WTC11 (cell line): ENCODE measurements at regions not wholly inside any gene's neighbourhood (a gene's known extent, or its start where the extent isn't known, plus 50 kb on each side); places are given as distances from the start of the nearest gene placed in this dataset.

ENCODE experiments used
- ATAC-seq: fragments of 200-7000 bp; cut with Tn5 transposase; 2 replicates; pipeline ENCODE4 v1.10.0; 2021; ENCODE audit warnings: mild to moderate bottlenecking, moderate library complexity
- CTCF ChIA-PET: fragments of 300-600 bp; sonication (Branson Sonifier 250); formaldehyde crosslinking; loops from one replicate; lab custom pipeline; 2021; ENCODE audit warnings: antibody characterized with exemption; lab: Charles Lee
- POLR2A ChIA-PET: fragments of 350-600 bp; sonication (Branson Sonifier 250); formaldehyde crosslinking; loops from one replicate; lab custom pipeline; 2021; ENCODE audit warnings: antibody characterized with exemption; lab: Charles Lee
- DNase-seq: peaks from one replicate; pipeline ENCODE4 v3.0.0; 2021; ENCODE audit warnings: low spot score
- H3K27ac Mint-ChIP-seq: 2 replicates; pipeline ENCODE4 v1.8.0; 2021; ENCODE audit warnings: mixed read lengths
- H3K27me3 Mint-ChIP-seq: 2 replicates; pipeline ENCODE4 v1.8.0; 2021; ENCODE audit warnings: low read depth, mild to moderate bottlenecking, moderate library complexity, mixed read lengths
- H3K36me3 Mint-ChIP-seq: 2 replicates; pipeline ENCODE4 v1.8.0; 2021; ENCODE audit warnings: mixed read lengths
- H3K4me1 Mint-ChIP-seq: 2 replicates; pipeline ENCODE4 v1.8.0; 2022; ENCODE audit warnings: mixed read lengths
- H3K4me3 Mint-ChIP-seq: 2 replicates; pipeline ENCODE4 v1.8.0; 2021; ENCODE audit warnings: mild to moderate bottlenecking, moderate library complexity, mixed read lengths
- H3K9me3 Mint-ChIP-seq: 2 replicates; pipeline ENCODE4 v1.8.0; 2021; ENCODE audit warnings: mixed read lengths
- EMX1 ChIP-seq: fragments of 250-450 bp; sonication (Bioruptor Pico); IDR thresholded peaks from 2 replicates; pipeline ENCODE4 v1.8.0; 2021; ENCODE audit warnings: mild to moderate bottlenecking
- FOXJ3 ChIP-seq: sonication (generic); formaldehyde crosslinking; IDR thresholded peaks from 2 replicates; pipeline ENCODE4 v1.9.0; 2021; ENCODE audit warnings: missing genetic modification reagents, mild to moderate bottlenecking, borderline replicate concordance
- MXD4 ChIP-seq: fragments of 250-450 bp; sonication (Bioruptor Pico); IDR thresholded peaks from 2 replicates; pipeline ENCODE4 v1.8.0; 2021; ENCODE audit warnings: mild to moderate bottlenecking, moderate library complexity, borderline replicate concordance
- MYBL2 ChIP-seq: sonication (generic); formaldehyde crosslinking; IDR thresholded peaks from 2 replicates; pipeline ENCODE4 v1.8.1; 2023; ENCODE audit warnings: mild to moderate bottlenecking, moderate library complexity, missing genetic modification reagents
- PRRX2 ChIP-seq: fragments of 250-450 bp; sonication (Bioruptor Pico); IDR thresholded peaks from 2 replicates; pipeline ENCODE4 v1.8.0; 2021; ENCODE audit warnings: mild to moderate bottlenecking
- RORB ChIP-seq: fragments of 250-450 bp; sonication (Bioruptor Pico); IDR thresholded peaks from 2 replicates; pipeline ENCODE4 v1.9.0; 2021; ENCODE audit warnings: mild to moderate bottlenecking
- ZNF317 ChIP-seq: sonication (generic); formaldehyde crosslinking; IDR thresholded peaks from 2 replicates; pipeline ENCODE4 v1.8.1; 2023; ENCODE audit warnings: low read depth, mild to moderate bottlenecking, moderate library complexity, missing genetic modification reagents, borderline replicate concordance
- TF ChIP-seq, protein P1 (sequence below): sonication (generic); formaldehyde crosslinking; IDR thresholded peaks from 2 replicates; pipeline ENCODE4 v1.8.0; 2022; ENCODE audit warnings: mild to moderate bottlenecking, missing genetic modification reagents
- TF ChIP-seq, protein P2 (sequence below): sonication (generic); formaldehyde crosslinking; IDR thresholded peaks from 2 replicates; pipeline ENCODE4 v1.8.1; 2023; ENCODE audit warnings: mild to moderate bottlenecking, missing genetic modification reagents
- TF ChIP-seq, protein P3 (sequence below): sonication (generic); formaldehyde crosslinking; IDR thresholded peaks from 2 replicates; pipeline ENCODE4 v1.8.1; 2022; ENCODE audit warnings: missing genetic modification reagents, borderline replicate concordance
- TF ChIP-seq, protein P4 (sequence below): sonication (generic); formaldehyde crosslinking; IDR thresholded peaks from 2 replicates; pipeline ENCODE4 v1.8.1; 2022; ENCODE audit warnings: low read depth, mild to moderate bottlenecking, moderate library complexity, missing genetic modification reagents, borderline replicate concordance
- TF ChIP-seq, protein P5 (sequence below): sonication (generic); formaldehyde crosslinking; IDR thresholded peaks from 2 replicates; pipeline ENCODE4 v1.8.1; 2022; ENCODE audit warnings: mild to moderate bottlenecking, missing genetic modification reagents, moderate library complexity, borderline replicate concordance
- TF ChIP-seq, protein P6 (sequence below): sonication (generic); formaldehyde crosslinking; IDR thresholded peaks from 2 replicates; pipeline ENCODE4 v1.8.0; 2023; ENCODE audit warnings: missing genetic modification reagents
- TF ChIP-seq, protein P7 (sequence below): sonication (generic); formaldehyde crosslinking; IDR thresholded peaks from 2 replicates; pipeline ENCODE4 v1.8.1; 2023; ENCODE audit warnings: mild to moderate bottlenecking, missing genetic modification reagents, borderline replicate concordance
- TF ChIP-seq, protein P8 (sequence below): sonication (generic); formaldehyde crosslinking; IDR thresholded peaks from 2 replicates; pipeline ENCODE4 v1.8.0; 2022; ENCODE audit warnings: missing genetic modification reagents

DNA sequence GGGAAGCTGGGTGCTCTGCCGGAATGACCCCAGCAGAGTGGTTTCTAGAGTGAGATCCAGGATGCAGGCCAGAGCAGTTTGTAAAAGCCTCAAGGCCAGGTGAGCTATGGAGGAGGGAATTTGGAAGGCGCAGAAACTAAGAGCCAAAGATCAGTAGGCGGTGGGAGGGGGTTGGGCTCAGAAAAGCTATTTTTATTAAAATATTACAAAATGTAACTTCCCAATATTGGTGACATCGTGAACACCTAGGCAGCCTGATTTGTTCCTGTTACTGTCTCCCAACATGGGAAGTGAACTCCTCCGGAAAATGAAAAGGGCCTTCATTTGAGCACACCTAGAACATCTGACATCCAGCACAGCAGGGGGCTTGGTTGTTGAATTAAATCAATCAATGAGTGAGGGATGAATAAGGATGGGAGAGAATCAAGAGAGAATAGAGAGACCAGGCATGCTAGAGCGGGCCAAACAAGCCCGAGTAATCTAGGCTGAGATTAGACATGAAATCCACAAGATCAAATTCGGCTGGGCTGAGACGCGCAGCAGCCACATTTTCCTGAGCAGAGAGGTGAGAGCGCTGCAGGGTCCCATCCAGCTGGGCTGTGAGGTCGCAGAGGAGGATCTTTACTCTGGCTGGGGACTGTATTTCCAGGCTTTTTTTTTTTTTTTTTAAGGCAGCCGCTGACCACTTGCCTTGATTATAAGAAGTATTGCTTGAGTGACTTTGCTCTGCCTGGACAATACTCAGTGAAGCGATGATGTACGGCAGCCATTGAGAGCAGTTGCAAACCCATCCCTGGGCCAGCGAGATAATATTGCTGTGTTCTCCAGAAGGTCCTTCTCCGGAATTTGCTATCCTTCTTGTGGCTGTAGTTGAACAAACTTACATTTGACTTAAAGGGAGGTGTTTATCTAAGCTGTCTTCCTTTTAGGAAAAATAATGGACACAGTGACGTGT lies 178.0 kb upstream of the KL start:
- POLR2A ChIA-PET = no interaction called here
- CTCF ChIA-PET = interaction anchor here (1.5 kb wide), 1 partner anchor 13 kb away, joined by 5 read pairs; no protein-coding TSS in a partner anchor
- Mint-ChIP-seq H3K4me1 (peaks cover 24% of the 10 kb centered on the region), H3K27me3 (no peaks in the 10 kb centered on the region; the same call in 1 of the 2 replicates), H3K9me3 (peaks cover 32% of the 10 kb centered on the region), H3K4me3 (no peak overlapping the region), H3K36me3 (peaks cover 19% of the 10 kb centered on the region), H3K27ac (0 out of 2 replicates have a peak overlapping the region, but pooled peaks have one; percentile 57)
- TF ChIP-seq MYBL2 (CRISPR knock-in tag) (no peak), FOXJ3 (CRISPR knock-in tag) (no peak), EMX1 (no peak), MXD4 (CRISPR knock-in tag) (no peak)
- TF ChIP-seq, protein P1, sequence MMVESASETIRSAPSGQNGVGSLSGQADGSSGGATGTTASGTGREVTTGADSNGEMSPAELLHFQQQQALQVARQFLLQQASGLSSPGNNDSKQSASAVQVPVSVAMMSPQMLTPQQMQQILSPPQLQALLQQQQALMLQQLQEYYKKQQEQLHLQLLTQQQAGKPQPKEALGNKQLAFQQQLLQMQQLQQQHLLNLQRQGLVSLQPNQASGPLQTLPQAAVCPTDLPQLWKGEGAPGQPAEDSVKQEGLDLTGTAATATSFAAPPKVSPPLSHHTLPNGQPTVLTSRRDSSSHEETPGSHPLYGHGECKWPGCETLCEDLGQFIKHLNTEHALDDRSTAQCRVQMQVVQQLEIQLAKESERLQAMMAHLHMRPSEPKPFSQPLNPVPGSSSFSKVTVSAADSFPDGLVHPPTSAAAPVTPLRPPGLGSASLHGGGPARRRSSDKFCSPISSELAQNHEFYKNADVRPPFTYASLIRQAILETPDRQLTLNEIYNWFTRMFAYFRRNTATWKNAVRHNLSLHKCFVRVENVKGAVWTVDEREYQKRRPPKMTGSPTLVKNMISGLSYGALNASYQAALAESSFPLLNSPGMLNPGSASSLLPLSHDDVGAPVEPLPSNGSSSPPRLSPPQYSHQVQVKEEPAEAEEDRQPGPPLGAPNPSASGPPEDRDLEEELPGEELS (CRISPR knock-in tag) = no peak
- no peak; the same call in 1 of the 2 replicates for ATAC-seq
- no peak for DNase-seq

DNA sequence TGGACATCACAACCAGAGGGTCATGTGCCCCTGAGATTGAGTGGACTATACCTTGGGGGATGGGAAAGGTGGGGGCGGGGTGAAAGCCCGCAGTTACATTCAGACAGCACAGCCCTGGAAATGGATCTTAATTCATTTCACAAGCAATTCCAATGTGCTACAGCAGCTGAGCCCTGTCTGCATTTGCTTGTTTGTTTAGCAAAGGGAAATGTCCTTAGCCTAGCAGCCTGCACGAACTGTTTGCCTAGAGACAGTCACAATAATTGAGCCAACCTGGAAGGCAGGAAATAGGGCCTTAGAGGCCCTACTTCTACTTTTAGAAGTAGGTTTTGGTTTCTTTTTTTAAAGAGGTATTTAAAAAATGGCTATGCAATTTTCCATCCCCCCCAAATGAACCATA lies 177.3 kb upstream of the KL start:
- Mint-ChIP-seq H3K4me1 (peaks cover 24% of the 10 kb centered on the region), H3K36me3 (peaks cover 14% of the 10 kb centered on the region), H3K27me3 (no peaks in the 10 kb centered on the region; the same call in 1 of the 2 replicates), H3K4me3 (no peak overlapping the region), H3K27ac (0 out of 2 replicates have a peak overlapping the region, but pooled peaks have one; percentile 57), H3K9me3 (peaks cover 26% of the 10 kb centered on the region)
- ChIA-PET POLR2A (no interaction called here), CTCF (no interaction called here)
- DNase-seq (no peak), ATAC-seq (no peak)
- TF ChIP-seq, protein P2, sequence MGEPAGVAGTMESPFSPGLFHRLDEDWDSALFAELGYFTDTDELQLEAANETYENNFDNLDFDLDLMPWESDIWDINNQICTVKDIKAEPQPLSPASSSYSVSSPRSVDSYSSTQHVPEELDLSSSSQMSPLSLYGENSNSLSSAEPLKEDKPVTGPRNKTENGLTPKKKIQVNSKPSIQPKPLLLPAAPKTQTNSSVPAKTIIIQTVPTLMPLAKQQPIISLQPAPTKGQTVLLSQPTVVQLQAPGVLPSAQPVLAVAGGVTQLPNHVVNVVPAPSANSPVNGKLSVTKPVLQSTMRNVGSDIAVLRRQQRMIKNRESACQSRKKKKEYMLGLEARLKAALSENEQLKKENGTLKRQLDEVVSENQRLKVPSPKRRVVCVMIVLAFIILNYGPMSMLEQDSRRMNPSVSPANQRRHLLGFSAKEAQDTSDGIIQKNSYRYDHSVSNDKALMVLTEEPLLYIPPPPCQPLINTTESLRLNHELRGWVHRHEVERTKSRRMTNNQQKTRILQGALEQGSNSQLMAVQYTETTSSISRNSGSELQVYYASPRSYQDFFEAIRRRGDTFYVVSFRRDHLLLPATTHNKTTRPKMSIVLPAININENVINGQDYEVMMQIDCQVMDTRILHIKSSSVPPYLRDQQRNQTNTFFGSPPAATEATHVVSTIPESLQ (CRISPR knock-in tag) = no peak
- TF ChIP-seq, protein P3, sequence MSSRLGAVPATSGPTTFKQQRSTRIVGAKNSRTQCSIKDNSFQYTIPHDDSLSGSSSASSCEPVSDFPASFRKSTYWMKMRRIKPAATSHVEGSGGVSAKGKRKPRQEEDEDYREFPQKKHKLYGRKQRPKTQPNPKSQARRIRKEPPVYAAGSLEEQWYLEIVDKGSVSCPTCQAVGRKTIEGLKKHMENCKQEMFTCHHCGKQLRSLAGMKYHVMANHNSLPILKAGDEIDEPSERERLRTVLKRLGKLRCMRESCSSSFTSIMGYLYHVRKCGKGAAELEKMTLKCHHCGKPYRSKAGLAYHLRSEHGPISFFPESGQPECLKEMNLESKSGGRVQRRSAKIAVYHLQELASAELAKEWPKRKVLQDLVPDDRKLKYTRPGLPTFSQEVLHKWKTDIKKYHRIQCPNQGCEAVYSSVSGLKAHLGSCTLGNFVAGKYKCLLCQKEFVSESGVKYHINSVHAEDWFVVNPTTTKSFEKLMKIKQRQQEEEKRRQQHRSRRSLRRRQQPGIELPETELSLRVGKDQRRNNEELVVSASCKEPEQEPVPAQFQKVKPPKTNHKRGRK (CRISPR knock-in tag) = no peak
- no peak for TF ChIP-seq ZNF317 (CRISPR knock-in tag)
- TF ChIP-seq PRRX2 (CRISPR knock-in tag) = no peak
- TF ChIP-seq RORB (CRISPR knock-in tag) = no peak
- TF ChIP-seq, protein P4, sequence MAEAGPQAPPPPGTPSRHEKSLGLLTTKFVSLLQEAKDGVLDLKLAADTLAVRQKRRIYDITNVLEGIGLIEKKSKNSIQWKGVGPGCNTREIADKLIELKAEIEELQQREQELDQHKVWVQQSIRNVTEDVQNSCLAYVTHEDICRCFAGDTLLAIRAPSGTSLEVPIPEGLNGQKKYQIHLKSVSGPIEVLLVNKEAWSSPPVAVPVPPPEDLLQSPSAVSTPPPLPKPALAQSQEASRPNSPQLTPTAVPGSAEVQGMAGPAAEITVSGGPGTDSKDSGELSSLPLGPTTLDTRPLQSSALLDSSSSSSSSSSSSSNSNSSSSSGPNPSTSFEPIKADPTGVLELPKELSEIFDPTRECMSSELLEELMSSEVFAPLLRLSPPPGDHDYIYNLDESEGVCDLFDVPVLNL (CRISPR knock-in tag) = no peak
- TF ChIP-seq MXD4 (CRISPR knock-in tag) = no peak
- TF ChIP-seq, protein P5, sequence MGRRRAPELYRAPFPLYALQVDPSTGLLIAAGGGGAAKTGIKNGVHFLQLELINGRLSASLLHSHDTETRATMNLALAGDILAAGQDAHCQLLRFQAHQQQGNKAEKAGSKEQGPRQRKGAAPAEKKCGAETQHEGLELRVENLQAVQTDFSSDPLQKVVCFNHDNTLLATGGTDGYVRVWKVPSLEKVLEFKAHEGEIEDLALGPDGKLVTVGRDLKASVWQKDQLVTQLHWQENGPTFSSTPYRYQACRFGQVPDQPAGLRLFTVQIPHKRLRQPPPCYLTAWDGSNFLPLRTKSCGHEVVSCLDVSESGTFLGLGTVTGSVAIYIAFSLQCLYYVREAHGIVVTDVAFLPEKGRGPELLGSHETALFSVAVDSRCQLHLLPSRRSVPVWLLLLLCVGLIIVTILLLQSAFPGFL (CRISPR knock-in tag) = no peak
- TF ChIP-seq, protein P6, sequence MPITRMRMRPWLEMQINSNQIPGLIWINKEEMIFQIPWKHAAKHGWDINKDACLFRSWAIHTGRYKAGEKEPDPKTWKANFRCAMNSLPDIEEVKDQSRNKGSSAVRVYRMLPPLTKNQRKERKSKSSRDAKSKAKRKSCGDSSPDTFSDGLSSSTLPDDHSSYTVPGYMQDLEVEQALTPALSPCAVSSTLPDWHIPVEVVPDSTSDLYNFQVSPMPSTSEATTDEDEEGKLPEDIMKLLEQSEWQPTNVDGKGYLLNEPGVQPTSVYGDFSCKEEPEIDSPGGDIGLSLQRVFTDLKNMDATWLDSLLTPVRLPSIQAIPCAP (CRISPR knock-in tag) = no peak
- TF ChIP-seq, protein P7, sequence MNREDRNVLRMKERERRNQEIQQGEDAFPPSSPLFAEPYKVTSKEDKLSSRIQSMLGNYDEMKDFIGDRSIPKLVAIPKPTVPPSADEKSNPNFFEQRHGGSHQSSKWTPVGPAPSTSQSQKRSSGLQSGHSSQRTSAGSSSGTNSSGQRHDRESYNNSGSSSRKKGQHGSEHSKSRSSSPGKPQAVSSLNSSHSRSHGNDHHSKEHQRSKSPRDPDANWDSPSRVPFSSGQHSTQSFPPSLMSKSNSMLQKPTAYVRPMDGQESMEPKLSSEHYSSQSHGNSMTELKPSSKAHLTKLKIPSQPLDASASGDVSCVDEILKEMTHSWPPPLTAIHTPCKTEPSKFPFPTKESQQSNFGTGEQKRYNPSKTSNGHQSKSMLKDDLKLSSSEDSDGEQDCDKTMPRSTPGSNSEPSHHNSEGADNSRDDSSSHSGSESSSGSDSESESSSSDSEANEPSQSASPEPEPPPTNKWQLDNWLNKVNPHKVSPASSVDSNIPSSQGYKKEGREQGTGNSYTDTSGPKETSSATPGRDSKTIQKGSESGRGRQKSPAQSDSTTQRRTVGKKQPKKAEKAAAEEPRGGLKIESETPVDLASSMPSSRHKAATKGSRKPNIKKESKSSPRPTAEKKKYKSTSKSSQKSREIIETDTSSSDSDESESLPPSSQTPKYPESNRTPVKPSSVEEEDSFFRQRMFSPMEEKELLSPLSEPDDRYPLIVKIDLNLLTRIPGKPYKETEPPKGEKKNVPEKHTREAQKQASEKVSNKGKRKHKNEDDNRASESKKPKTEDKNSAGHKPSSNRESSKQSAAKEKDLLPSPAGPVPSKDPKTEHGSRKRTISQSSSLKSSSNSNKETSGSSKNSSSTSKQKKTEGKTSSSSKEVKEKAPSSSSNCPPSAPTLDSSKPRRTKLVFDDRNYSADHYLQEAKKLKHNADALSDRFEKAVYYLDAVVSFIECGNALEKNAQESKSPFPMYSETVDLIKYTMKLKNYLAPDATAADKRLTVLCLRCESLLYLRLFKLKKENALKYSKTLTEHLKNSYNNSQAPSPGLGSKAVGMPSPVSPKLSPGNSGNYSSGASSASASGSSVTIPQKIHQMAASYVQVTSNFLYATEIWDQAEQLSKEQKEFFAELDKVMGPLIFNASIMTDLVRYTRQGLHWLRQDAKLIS (CRISPR knock-in tag) = no peak
- TF ChIP-seq, protein P8, sequence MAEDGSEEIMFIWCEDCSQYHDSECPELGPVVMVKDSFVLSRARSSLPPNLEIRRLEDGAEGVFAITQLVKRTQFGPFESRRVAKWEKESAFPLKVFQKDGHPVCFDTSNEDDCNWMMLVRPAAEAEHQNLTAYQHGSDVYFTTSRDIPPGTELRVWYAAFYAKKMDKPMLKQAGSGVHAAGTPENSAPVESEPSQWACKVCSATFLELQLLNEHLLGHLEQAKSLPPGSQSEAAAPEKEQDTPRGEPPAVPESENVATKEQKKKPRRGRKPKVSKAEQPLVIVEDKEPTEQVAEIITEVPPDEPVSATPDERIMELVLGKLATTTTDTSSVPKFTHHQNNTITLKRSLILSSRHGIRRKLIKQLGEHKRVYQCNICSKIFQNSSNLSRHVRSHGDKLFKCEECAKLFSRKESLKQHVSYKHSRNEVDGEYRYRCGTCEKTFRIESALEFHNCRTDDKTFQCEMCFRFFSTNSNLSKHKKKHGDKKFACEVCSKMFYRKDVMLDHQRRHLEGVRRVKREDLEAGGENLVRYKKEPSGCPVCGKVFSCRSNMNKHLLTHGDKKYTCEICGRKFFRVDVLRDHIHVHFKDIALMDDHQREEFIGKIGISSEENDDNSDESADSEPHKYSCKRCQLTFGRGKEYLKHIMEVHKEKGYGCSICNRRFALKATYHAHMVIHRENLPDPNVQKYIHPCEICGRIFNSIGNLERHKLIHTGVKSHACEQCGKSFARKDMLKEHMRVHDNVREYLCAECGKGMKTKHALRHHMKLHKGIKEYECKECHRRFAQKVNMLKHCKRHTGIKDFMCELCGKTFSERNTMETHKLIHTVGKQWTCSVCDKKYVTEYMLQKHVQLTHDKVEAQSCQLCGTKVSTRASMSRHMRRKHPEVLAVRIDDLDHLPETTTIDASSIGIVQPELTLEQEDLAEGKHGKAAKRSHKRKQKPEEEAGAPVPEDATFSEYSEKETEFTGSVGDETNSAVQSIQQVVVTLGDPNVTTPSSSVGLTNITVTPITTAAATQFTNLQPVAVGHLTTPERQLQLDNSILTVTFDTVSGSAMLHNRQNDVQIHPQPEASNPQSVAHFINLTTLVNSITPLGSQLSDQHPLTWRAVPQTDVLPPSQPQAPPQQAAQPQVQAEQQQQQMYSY (CRISPR knock-in tag) = no peak
